HT-29 (cell line): ENCODE measurements at regions not wholly inside any gene's neighbourhood (a gene's known extent, or its start where the extent isn't known, plus 50 kb on each side); places are given as distances from the start of the nearest gene placed in this dataset.
"Not testable (repeated sequence)": the region's sequence is repeated elsewhere in the genome, so short reads cannot be mapped to it uniquely, and the experiment has no call there.

ENCODE experiments used
- DNase-seq: peaks from one replicate; pipeline ENCODE4 v3.0.0-alpha.2; 2015; ENCODE audit warnings: low spot score

- peak; percentile 44 for DNase-seq
Observed at GRCh38 chr18:8882632-8883408, 177.5 kb downstream of the MTCL1 start.

GRCh38 chr18:8883409-8883668 is 178.0 kb downstream of the MTCL1 start:
- no peak for DNase-seq

- DNase-seq = not testable (repeated sequence)
Observed at GRCh38 chr18:8887877-8888276, 182.5 kb downstream of the MTCL1 start.

- no peak for DNase-seq
Observed at GRCh38 chr18:8889489-8889888, 184.1 kb downstream of the MTCL1 start.

- DNase-seq = not testable (repeated sequence)
Observed at GRCh38 chr18:8890503-8890902, 185.1 kb downstream of the MTCL1 start.

- DNase-seq = peak; percentile 93
Observed at GRCh38 chr18:8890957-8891464, 185.7 kb downstream of the MTCL1 start.

- DNase-seq = no peak
Observed at GRCh38 chr18:8893221-8893620, 187.9 kb downstream of the MTCL1 start.

- DNase-seq = no peak
Observed at GRCh38 chr18:8893628-8894231, 188.4 kb downstream of the MTCL1 start.

- no peak for DNase-seq
Observed at GRCh38 chr18:8894823-8895222, 189.5 kb downstream of the MTCL1 start.

- no peak for DNase-seq
Observed at GRCh38 chr18:8895341-8895740, 190.0 kb downstream of the MTCL1 start.

- DNase-seq = no peak
Observed at GRCh38 chr18:8895987-8896619, 190.7 kb downstream of the MTCL1 start.

- no peak for DNase-seq
Observed at GRCh38 chr18:8899000-8899399, 193.6 kb downstream of the MTCL1 start.

- no peak for DNase-seq
Observed at GRCh38 chr18:8900552-8900951, 195.2 kb downstream of the MTCL1 start.

- peak; percentile 43 for DNase-seq
Observed at GRCh38 chr18:8901019-8901418, 195.7 kb downstream of the MTCL1 start.

GRCh38 chr18:8904316-8904715 is 198.2 kb upstream of the NDUFV2 start:
- DNase-seq = no peak

- no peak for DNase-seq
Observed at GRCh38 chr18:8908792-8909510, 193.5 kb upstream of the NDUFV2 start.

- DNase-seq = no peak
Observed at GRCh38 chr18:8910186-8910822, 192.2 kb upstream of the NDUFV2 start.

GRCh38 chr18:8910843-8911242 is 191.7 kb upstream of the NDUFV2 start:
- no peak for DNase-seq

GRCh38 chr18:8911408-8912340 is 190.8 kb upstream of the NDUFV2 start:
- DNase-seq = no peak
